B cell (primary cell): ENCODE measurements at regions not wholly inside any gene's neighbourhood (a gene's known extent, or its start where the extent isn't known, plus 50 kb on each side); places are given as distances from the start of the nearest gene placed in this dataset.

ENCODE experiments used
- ATAC-seq: fragments of 200-7000 bp; cut with Tn5 transposase; one replicate; pipeline ENCODE4 v1.10.0; 2021; ENCODE audit warnings: low read depth, mild to moderate bottlenecking, moderate number of reproducible peaks, moderate library complexity
- CTCF ChIA-PET: fragments of 350-600 bp; sonication (Branson Sonifier 250); formaldehyde crosslinking; loops from one replicate; lab custom pipeline; 2021; ENCODE audit warnings: antibody characterized with exemption, inconsistent platforms; lab: Charles Lee
- POLR2A ChIA-PET: fragments of 350-600 bp; sonication (Branson Sonifier 250); formaldehyde crosslinking; loops from one replicate; lab custom pipeline; 2021; ENCODE audit warnings: antibody characterized with exemption; lab: Charles Lee
- DNase-seq: peaks from one replicate; pipeline ENCODE4 v3.0.0; 2013
- H2AFZ ChIP-seq: 2 replicates; pipeline ENCODE4 v1.6.1; 2012; ENCODE audit warnings: mild to moderate bottlenecking, low read depth, low read length; ENCODE audit not compliant: insufficient read depth, poor library complexity, severe bottlenecking
- H3K27ac ChIP-seq, 2 donors: 1 replicate in 1 of 2; 2 replicates in 1 of 2; pipeline ENCODE4 v1.5.1; 2012 to 2013; ENCODE audit warnings: low read length in 2 of 2, mild to moderate bottlenecking in 2 of 2, moderate library complexity in 1 of 2
- H3K27me3 ChIP-seq, 4 experiments: fragments of 200-600 bp in 1 of 4; sonication (generic) in 1 of 4; replicated peaks in 1 of 4; 1 replicate in 2 of 4; 2 replicates in 2 of 4; pipeline versions ENCODE4 v1.6.1 to v1.7.0; 2013 to 2016; ENCODE audit warnings: low read length in 3 of 4, mild to moderate bottlenecking in 2 of 4, mixed read lengths in 1 of 4, moderate library complexity in 1 of 4; ENCODE audit not compliant: insufficient read depth in 4 of 4, control insufficient read depth in 3 of 4; ENCODE audit errors: control extremely low read depth in 1 of 4
- H3K36me3 ChIP-seq, 2 experiments: replicated peaks in 1 of 2; 1 replicate in 1 of 2; 2 replicates in 1 of 2; pipeline versions ENCODE4 v1.6.1 to v1.7.1; 2013; ENCODE audit warnings: low read length in 1 of 2; ENCODE audit not compliant: insufficient read depth in 2 of 2, control insufficient read depth in 1 of 2; ENCODE audit errors: control extremely low read depth in 1 of 2, extremely low read depth in 1 of 2
- H3K4me1 ChIP-seq, 2 donors: fragments of 200-600 bp in 1 of 2; sonication (generic) in 1 of 2; 1 replicate in 1 of 2; 2 replicates in 1 of 2; pipeline versions ENCODE4 v1.5.1 to v1.6.1; 2013 to 2017; ENCODE audit warnings: low read length in 2 of 2; ENCODE audit not compliant: control insufficient read depth in 2 of 2, insufficient read depth in 2 of 2
- H3K4me2 ChIP-seq: replicated peaks from 2 replicates; pipeline ENCODE3; 2012; ENCODE audit warnings: mild to moderate bottlenecking, low read depth, low read length; ENCODE audit not compliant: poor library complexity, severe bottlenecking
- H3K4me3 ChIP-seq, 5 experiments: fragments of 200-600 bp in 1 of 5; sonication (generic) in 1 of 5; 1 replicate in 3 of 5; 2 replicates in 2 of 5; pipeline versions ENCODE4 v1.5.1 to v1.7.0; 2011 to 2016; ENCODE audit warnings: low read length in 4 of 5, mild to moderate bottlenecking in 4 of 5, low read depth in 2 of 5, control low read depth in 1 of 5, moderate library complexity in 1 of 5; ENCODE audit not compliant: insufficient read depth in 1 of 5; ENCODE audit errors: control extremely low read depth in 1 of 5, extremely low read depth in 1 of 5
- H3K79me2 ChIP-seq: fragments of 200-600 bp; sonication (generic); one replicate; pipeline ENCODE4 v1.6.0; 2016; ENCODE audit warnings: low read length; ENCODE audit not compliant: control insufficient read depth, insufficient read depth
- H3K9ac ChIP-seq: fragments of 200-600 bp; sonication (generic); 2 replicates; pipeline ENCODE4 v1.6.1; 2017; ENCODE audit warnings: mild to moderate bottlenecking, low read length, moderate library complexity
- H3K9me3 ChIP-seq, 3 donors: one replicate each; pipeline versions ENCODE4 v1.6.1 to v1.7.1; 2013; ENCODE audit warnings: low read length in 2 of 3; ENCODE audit not compliant: control insufficient read depth in 2 of 3, insufficient read depth in 1 of 3; ENCODE audit errors: control extremely low read depth in 1 of 3
- H4K20me1 ChIP-seq: 2 replicates; pipeline ENCODE4 v1.6.0; 2012; ENCODE audit warnings: mild to moderate bottlenecking, low read length; ENCODE audit not compliant: insufficient read depth, control insufficient read depth, poor library complexity, severe bottlenecking
- H3K27ac Mint-ChIP-seq: one replicate; pipeline ENCODE4 v1.8.0; 2021; ENCODE audit warnings: mixed read lengths
- H3K27me3 Mint-ChIP-seq: one replicate; pipeline ENCODE4 v1.8.0; 2021; ENCODE audit warnings: mixed read lengths
- H3K4me1 Mint-ChIP-seq: one replicate; pipeline ENCODE4 v1.8.0; 2021; ENCODE audit warnings: mixed read lengths
- H3K4me3 Mint-ChIP-seq: one replicate; pipeline ENCODE4 v1.8.0; 2021; ENCODE audit warnings: mixed read lengths
- H3K9me3 Mint-ChIP-seq: one replicate; pipeline ENCODE4 v1.8.0; 2022; ENCODE audit warnings: mixed read lengths; ENCODE audit not compliant: insufficient read depth
- CTCF ChIP-seq: fragments of 200-600 bp; IDR thresholded peaks from one replicate; pipeline ENCODE4 v1.8.0; 2022; ENCODE audit warnings: antibody characterized with exemption, mild to moderate bottlenecking
- EZH2 ChIP-seq: IDR thresholded peaks from 2 replicates; pipeline ENCODE4 v1.6.1; 2012; ENCODE audit warnings: borderline replicate concordance, low read depth, mild to moderate bottlenecking, moderate library complexity, low read length; ENCODE audit not compliant: insufficient read depth, poor library complexity, severe bottlenecking
- WGBS: methylation state at CpG from one replicate; pipeline ENCODE4 v1.1.5; 2013; ENCODE audit warnings: missing lambda C conversion rate; ENCODE audit not compliant: insufficient coverage; 5-methylcytosine and 5-hydroxymethylcytosine counted together
- intact Hi-C: fragments of 100-400 bp; cut with micrococcal nuclease; formaldehyde crosslinking; loops from one replicate; pipeline ENCODE4 v1.10.0; 2022

DNA sequence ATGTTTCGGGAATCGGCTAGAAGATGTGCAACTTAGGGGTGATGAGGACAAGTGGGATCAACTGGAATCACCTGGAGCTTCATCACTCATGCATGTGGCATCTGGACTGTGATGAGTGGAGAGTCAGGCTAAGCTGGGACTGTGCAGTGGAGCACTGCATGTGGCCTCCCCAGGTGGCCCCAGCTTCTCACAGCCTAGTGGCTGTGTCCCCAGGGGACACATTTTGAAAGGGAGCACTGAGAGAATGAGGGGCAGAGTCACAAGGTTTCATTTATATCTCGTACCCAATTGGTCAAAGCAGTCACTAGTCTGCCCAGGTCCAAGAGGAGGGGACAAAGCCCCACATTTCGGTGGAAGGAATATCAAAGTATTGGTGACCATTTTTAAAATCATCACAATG is 54.8 kb upstream of the TCF7L2 start:
- no peak for ATAC-seq
- no peaks in the 10 kb centered on the region for H3K4me1 Mint-ChIP-seq
- Histone ChIP-seq H3K4me3 (no peak overlapping the region), H3K79me2 (no peaks in the 10 kb centered on the region), H3K27ac (no peak overlapping the region), H3K9ac (no peak overlapping the region), H4K20me1 (no peaks in the 10 kb centered on the region), H3K36me3 (no peaks in the 10 kb centered on the region), H3K4me2 (no peak overlapping the region), H3K9me3 (no peaks in the 10 kb centered on the region), H3K27me3 (no peaks in the 10 kb centered on the region), H2AFZ (no peak overlapping the region), H3K4me1 (no peaks in the 10 kb centered on the region)
- ChIA-PET POLR2A (no interaction called here), CTCF (no interaction called here)
- no peak overlapping the region for H3K27ac Mint-ChIP-seq
- 46% methylated on average over 2 of the region's 4 CpGs for WGBS
- peaks cover 5% of the 10 kb centered on the region for H3K27me3 Mint-ChIP-seq
- intact Hi-C loops = no loop called here
- no peak overlapping the region for H3K4me3 Mint-ChIP-seq
- H3K9me3 Mint-ChIP-seq = peaks cover 3% of the 10 kb centered on the region
- no peak for DNase-seq
- no peak for TF ChIP-seq CTCF
- no peak for TF ChIP-seq EZH2

DNA sequence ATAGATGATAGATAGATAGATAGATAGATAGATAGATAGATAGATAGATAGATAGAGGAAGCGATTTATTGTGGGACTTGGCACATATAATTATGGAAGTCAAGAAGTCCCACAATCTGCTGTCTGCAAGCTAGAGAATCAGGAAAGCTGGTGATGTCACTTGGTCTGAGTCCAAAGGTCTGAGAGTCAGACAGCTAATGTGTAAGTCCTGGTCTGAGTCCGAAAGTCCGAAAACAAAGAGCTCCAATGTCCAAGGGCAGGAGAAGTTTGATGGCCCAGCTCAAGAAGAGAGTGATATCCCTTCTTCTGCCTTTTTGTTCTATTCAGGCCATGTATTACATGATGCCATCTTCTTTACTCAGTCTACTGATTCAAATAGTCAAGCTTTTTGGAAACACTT is 53.8 kb upstream of the TCF7L2 start:
- Histone ChIP-seq H3K4me3 (no peak overlapping the region), H3K4me2 (no peak overlapping the region), H3K79me2 (no peaks in the 10 kb centered on the region), H3K4me1 (no peaks in the 10 kb centered on the region), H2AFZ (no peak overlapping the region), H3K9me3 (no peaks in the 10 kb centered on the region), H3K36me3 (no peaks in the 10 kb centered on the region), H3K27me3 (no peaks in the 10 kb centered on the region), H3K9ac (no peak overlapping the region), H4K20me1 (no peaks in the 10 kb centered on the region), H3K27ac (no peak overlapping the region)
- no peak overlapping the region for H3K4me3 Mint-ChIP-seq
- DNase-seq (no peak), ATAC-seq (no peak)
- 100% methylated on average over 3 of the region's 3 CpGs for WGBS
- H3K27me3 Mint-ChIP-seq = peaks cover 7% of the 10 kb centered on the region
- H3K27ac Mint-ChIP-seq = no peak overlapping the region
- ChIA-PET POLR2A (no interaction called here), CTCF (no interaction called here)
- H3K4me1 Mint-ChIP-seq = no peaks in the 10 kb centered on the region
- no peak for TF ChIP-seq CTCF
- no peak for TF ChIP-seq EZH2
- peaks cover 3% of the 10 kb centered on the region for H3K9me3 Mint-ChIP-seq
- intact Hi-C loops = no loop called here
